ENCODE measurements at regions not wholly inside any gene's neighbourhood (a gene's known extent, or its start where the extent isn't known, plus 50 kb on each side); places are given as distances from the start of the nearest gene placed in this dataset.

- no peak for TF ChIP-seq CTCF (IDR thresholded peaks at IDR 0.05)
- TF ChIP-seq POLR2A (IDR thresholded peaks at IDR 0.05), result no peak
Observed at GRCh38 chr13:55576389-55576788, 1564.3 kb upstream of the PRR20A start.

Data from heart left ventricle (tissue), 13 donors.